Left ventricle myocardium superior (tissue), 1 donor: ENCODE measurements at regions not wholly inside any gene's neighbourhood (a gene's known extent, or its start where the extent isn't known, plus 50 kb on each side); places are given as distances from the start of the nearest gene placed in this dataset.

Experiments
- ATAC-seq: fragments of 200-7000 bp; cut with Tn5 transposase; one replicate; pipeline ENCODE4 v1.9.1; 2020; ENCODE audit warnings: mild to moderate bottlenecking, moderate library complexity
- DNase-seq: peaks from one replicate; pipeline ENCODE4 v3.0.0-alpha.2; 2020
- intact Hi-C: fragments of 100-400 bp; cut with micrococcal nuclease; formaldehyde crosslinking; loops from one replicate; pipeline ENCODE4 v1.11.0; 2022
- donor health status: DM: no; HTN: yes; CAD: no; lungs with severe emphysema.

GRCh38 chr1:239537795-239538194, 151.4 kb downstream of the CHRM3 start:
- ATAC-seq (no peak), DNase-seq (no peak)
- intact Hi-C loops: no loop called here

- DNase-seq (no peak), ATAC-seq (no peak)
- intact Hi-C loops: no loop called here
Measured at GRCh38 chr1:239538239-239538988, 152.0 kb downstream of the CHRM3 start.

- intact Hi-C loops: no loop called here
- ATAC-seq (no peak), DNase-seq (no peak)
Measured at GRCh38 chr1:239539051-239539450, 152.7 kb downstream of the CHRM3 start.

GRCh38 chr1:239539812-239540211, 153.4 kb downstream of the CHRM3 start:
- intact Hi-C loops: no loop called here
- ATAC-seq (no peak), DNase-seq (no peak)

- no peak for DNase-seq
- intact Hi-C loops: no loop called here
Measured at GRCh38 chr1:239543873-239544272, 157.5 kb downstream of the CHRM3 start.

GRCh38 chr1:239545466-239545865, 159.1 kb downstream of the CHRM3 start:
- DNase-seq: no peak
- intact Hi-C loops: no loop called here
- ATAC-seq: no peak

More at GRCh38 chr1:239543873-239544272, 157.5 kb downstream of the CHRM3 start:
- ATAC-seq: no peak

- ATAC-seq: no peak
- intact Hi-C loops: no loop called here
- DNase-seq: no peak
Measured at GRCh38 chr1:239547987-239548386, 161.6 kb downstream of the CHRM3 start.

- DNase-seq (no peak), ATAC-seq (no peak)
- intact Hi-C loops: no loop called here
Measured at GRCh38 chr1:239550178-239550577, 163.8 kb downstream of the CHRM3 start.

- ATAC-seq: no peak
- intact Hi-C loops: no loop called here
- no peak for DNase-seq
Measured at GRCh38 chr1:239555350-239555749, 169.0 kb downstream of the CHRM3 start.

- intact Hi-C loops: no loop called here
- no peak for ATAC-seq
Measured at GRCh38 chr1:239558559-239558958, 172.2 kb downstream of the CHRM3 start.

GRCh38 chr1:239558991-239559390, 172.6 kb downstream of the CHRM3 start:
- ATAC-seq (no peak), DNase-seq (no peak)
- intact Hi-C loops: no loop called here

More at GRCh38 chr1:239558559-239558958, 172.2 kb downstream of the CHRM3 start:
- no peak for DNase-seq

GRCh38 chr1:239560921-239561320, 174.6 kb downstream of the CHRM3 start:
- ATAC-seq (no peak), DNase-seq (no peak)
- intact Hi-C loops: no loop called here

- DNase-seq (no peak), ATAC-seq (no peak)
- intact Hi-C loops: no loop called here
Measured at GRCh38 chr1:239562095-239562494, 175.7 kb downstream of the CHRM3 start.

- no peak for ATAC-seq
- no peak for DNase-seq
- intact Hi-C loops: no loop called here
Measured at GRCh38 chr1:239563681-239564080, 177.3 kb downstream of the CHRM3 start.

GRCh38 chr1:239566074-239566473, 179.7 kb downstream of the CHRM3 start:
- ATAC-seq (no peak), DNase-seq (no peak)
- intact Hi-C loops: no loop called here

GRCh38 chr1:239570878-239571277, 184.5 kb downstream of the CHRM3 start:
- intact Hi-C loops: no loop called here
- DNase-seq: no peak

GRCh38 chr1:239572183-239572582, 185.8 kb downstream of the CHRM3 start:
- ATAC-seq (no peak), DNase-seq (no peak)
- intact Hi-C loops: no loop called here

More at GRCh38 chr1:239570878-239571277, 184.5 kb downstream of the CHRM3 start:
- no peak for ATAC-seq

GRCh38 chr1:239574112-239574511, 187.7 kb downstream of the CHRM3 start:
- no peak for DNase-seq
- intact Hi-C loops: no loop called here
- no peak for ATAC-seq

- ATAC-seq: no peak
- no peak for DNase-seq
- intact Hi-C loops: no loop called here
Measured at GRCh38 chr1:239575113-239575512, 188.7 kb downstream of the CHRM3 start.

GRCh38 chr1:239583536-239583935, 197.2 kb downstream of the CHRM3 start:
- ATAC-seq: no peak
- DNase-seq: no peak
- intact Hi-C loops: no loop called here

- no peak for DNase-seq
- no peak for ATAC-seq
- intact Hi-C loops: no loop called here
Measured at GRCh38 chr1:239586128-239586527, 199.8 kb downstream of the CHRM3 start.
